Rectal smooth muscle tissue (tissue), 1 donor: ENCODE measurements at regions not wholly inside any gene's neighbourhood (a gene's known extent, or its start where the extent isn't known, plus 50 kb on each side); places are given as distances from the start of the nearest gene placed in this dataset.

Experiments
- H3K27ac ChIP-seq: one replicate; pipeline ENCODE4 v1.7.0; 2013; ENCODE audit warnings: low read depth, low read length, inconsistent platforms
- H3K27me3 ChIP-seq: one replicate; pipeline ENCODE4 v1.7.0; 2013; ENCODE audit warnings: low read length; ENCODE audit not compliant: control insufficient read depth, insufficient read depth
- H3K36me3 ChIP-seq: one replicate; pipeline ENCODE4 v1.7.0; 2013; ENCODE audit warnings: low read length; ENCODE audit not compliant: control insufficient read depth, insufficient read depth
- H3K4me1 ChIP-seq: one replicate; pipeline ENCODE4 v1.7.0; 2013; ENCODE audit warnings: low read length; ENCODE audit not compliant: control insufficient read depth, insufficient read depth
- H3K4me3 ChIP-seq: one replicate; pipeline ENCODE4 v1.7.0; 2013; ENCODE audit warnings: low read length
- H3K9ac ChIP-seq: one replicate; pipeline ENCODE4 v1.7.0; 2013; ENCODE audit warnings: low read length

DNA sequence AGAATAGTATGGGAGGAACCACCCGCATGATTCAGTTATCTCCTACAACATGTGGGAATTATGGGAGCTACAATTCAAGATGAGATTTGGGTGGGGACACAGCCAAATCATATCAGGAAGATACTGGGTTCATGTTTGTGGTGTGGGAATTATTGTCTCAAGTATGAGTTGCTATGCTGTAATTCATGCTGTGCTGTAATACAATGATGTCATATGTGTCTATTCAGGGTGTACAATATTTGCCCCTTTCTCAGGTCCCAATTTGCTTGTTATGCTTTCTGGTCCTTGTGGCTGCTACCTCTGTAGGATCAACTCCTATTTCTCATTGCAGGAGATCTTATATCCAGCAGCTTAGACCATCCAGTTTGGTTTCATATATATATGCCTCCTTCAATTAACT lies 52.2 kb upstream of the ARHGAP20 start:
- Histone ChIP-seq H3K9ac (no peak overlapping the region), H3K27ac (no peak overlapping the region), H3K36me3 (no peaks in the 10 kb centered on the region), H3K4me1 (peaks cover 4% of the 10 kb centered on the region), H3K4me3 (no peak overlapping the region), H3K27me3 (no peaks in the 10 kb centered on the region)

DNA sequence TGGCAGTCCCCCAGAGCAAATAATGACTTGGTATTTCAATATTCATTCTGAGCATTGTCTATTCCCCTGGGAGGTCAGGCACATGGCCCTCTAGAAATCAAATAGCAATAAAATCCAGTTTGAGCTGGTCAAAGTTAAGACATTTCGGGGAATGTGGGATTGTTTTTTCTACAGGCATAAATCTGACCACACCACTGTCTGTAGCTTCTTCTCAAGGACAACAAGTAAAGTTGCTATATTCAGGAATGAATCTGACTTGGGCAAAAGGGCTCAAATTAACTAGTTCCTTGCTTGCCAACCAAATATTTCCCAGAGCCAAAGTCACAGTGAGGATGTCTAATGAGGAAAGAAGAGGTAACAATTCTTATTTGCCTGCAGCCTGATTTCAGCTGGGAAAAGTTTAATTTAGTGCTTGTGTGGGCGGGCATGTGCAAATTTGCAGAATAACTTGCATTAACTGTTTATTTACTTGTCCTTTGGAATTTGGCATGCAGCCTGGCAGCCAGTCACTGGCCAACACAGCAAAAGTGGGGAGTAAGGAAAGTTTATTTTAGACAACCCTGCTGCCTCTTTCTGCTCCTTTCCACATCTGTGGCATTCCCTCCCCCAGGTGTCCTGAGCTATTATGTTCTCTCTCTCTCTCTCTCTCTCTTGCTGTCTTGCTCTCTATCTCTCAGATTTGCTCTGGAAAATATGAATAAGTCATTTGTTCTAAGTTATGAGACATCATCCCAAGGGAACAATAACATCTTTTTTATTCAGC lies 51.2 kb upstream of the ARHGAP20 start:
- Histone ChIP-seq H3K27ac (no peak overlapping the region), H3K4me3 (no peak overlapping the region), H3K36me3 (no peaks in the 10 kb centered on the region), H3K4me1 (peaks cover 4% of the 10 kb centered on the region), H3K9ac (no peak overlapping the region), H3K27me3 (no peaks in the 10 kb centered on the region)

DNA sequence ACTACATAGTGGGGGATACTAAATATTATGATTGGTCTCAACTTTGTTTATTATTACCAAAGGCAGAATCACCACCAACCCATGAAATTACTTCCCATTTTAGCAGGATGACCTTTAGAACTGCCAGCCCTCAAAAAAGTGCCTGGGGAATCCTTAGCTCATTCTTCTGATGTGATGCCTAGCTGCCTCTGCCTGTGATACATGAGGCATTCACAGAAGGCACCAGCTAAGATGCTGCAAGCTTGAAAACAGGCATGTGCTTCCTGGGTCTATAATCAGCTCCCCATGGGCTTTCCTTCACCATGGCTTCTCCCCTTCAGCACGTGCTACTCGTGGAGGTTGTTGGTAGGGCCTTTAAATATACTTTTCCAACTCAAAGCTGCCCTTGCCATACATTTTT lies 50.4 kb upstream of the ARHGAP20 start:
- Histone ChIP-seq H3K27me3 (no peaks in the 10 kb centered on the region), H3K27ac (no peak overlapping the region), H3K36me3 (no peaks in the 10 kb centered on the region), H3K4me1 (peaks cover 4% of the 10 kb centered on the region), H3K4me3 (no peak overlapping the region), H3K9ac (no peak overlapping the region)
